ENCODE measurements at regions not wholly inside any gene's neighbourhood (a gene's known extent, or its start where the extent isn't known, plus 50 kb on each side); places are given as distances from the start of the nearest gene placed in this dataset.

GRCh38 chr11:97349201-97349600 lies 959.4 kb downstream of the JRKL start:
- Histone ChIP-seq H2BK15ac (ENCODE audit: low read depth, low read length) (no peak overlapping the region), H2BK120ac (ENCODE audit: low read depth, low read length) (no peak overlapping the region), H3K14ac (replicated peaks; ENCODE audit: low read depth, low read length) (no peak overlapping the region), H2AK9ac (replicated peaks; ENCODE audit: low read depth, low read length, poor library complexity) (no peak overlapping the region), H4K91ac (ENCODE audit: insufficient read depth, low read depth, low read length) (no peak overlapping the region), H3K4me1 (ENCODE audit: control insufficient read depth, insufficient read depth, low read length) (no peaks in the 10 kb centered on the region), H2AFZ (replicated peaks; ENCODE audit: low read length, poor library complexity) (no peak overlapping the region), H4K8ac (ENCODE audit: low read depth in 2 of 2, low read length in 2 of 2) (no peak overlapping the region), H3K27ac (ENCODE audit: insufficient read depth, low read length) (no peak overlapping the region), H4K5ac (ENCODE audit: low read depth, low read length) (no peak overlapping the region), H2BK20ac (ENCODE audit: low read depth, low read length) (no peak overlapping the region), H3K18ac (ENCODE audit: low read depth, low read length) (no peak overlapping the region), H3K36me3 (ENCODE audit: control insufficient read depth, insufficient read depth, low read length) (no peaks in the 10 kb centered on the region), H2BK5ac (ENCODE audit: low read depth, low read length, poor library complexity, severe bottlenecking) (no peak overlapping the region), H3K4ac (ENCODE audit: low read depth, low read length) (no peak overlapping the region), H3K27me3 (ENCODE audit: control insufficient read depth, insufficient read depth, low read length) (no peaks in the 10 kb centered on the region), H3K9ac (ENCODE audit: low read depth, low read length) (no peak overlapping the region), H3K9me3 (ENCODE audit: control insufficient read depth, insufficient read depth, low read length) (peaks cover 4% of the 10 kb centered on the region), H3K79me1 (ENCODE audit: low read depth in 1 of 2, low read length in 2 of 2) (no peaks in the 10 kb centered on the region), H3K4me3 (ENCODE audit: insufficient read depth, low read depth, low read length) (no peak overlapping the region), H3K56ac (ENCODE audit: extremely low read depth, insufficient read depth, low read length) (no peak overlapping the region), H3K23ac (ENCODE audit: low read depth, low read length) (no peak overlapping the region), H2AK5ac (ENCODE audit: low read depth, low read length) (no peak overlapping the region), H3K4me2 (ENCODE audit: low read depth, low read length) (no peak overlapping the region), H4K20me1 (ENCODE audit: insufficient read depth, low read length) (no peaks in the 10 kb centered on the region), H3K9me1 (ENCODE audit: insufficient read depth, low read length) (no peaks in the 10 kb centered on the region)
- CTCF ChIA-PET = no interaction called here
- TF ChIP-seq MAZ (IDR thresholded peaks at IDR 0.05; ENCODE audit: borderline replicate concordance, low read depth, low read length) (no peak), POLR2A (IDR thresholded peaks at IDR 0.05; ENCODE audit: low read depth, low read length) (no peak), MAFK (IDR thresholded peaks at IDR 0.05; ENCODE audit: low read depth, low read length) (no peak), FOS (IDR thresholded peaks at IDR 0.05; ENCODE audit: low read depth, low read length) (no peak), USF2 (IDR thresholded peaks at IDR 0.05; ENCODE audit: low read depth, low read length) (no peak), MXI1 (IDR thresholded peaks at IDR 0.05; ENCODE audit: borderline replicate concordance, low read depth, low read length) (no peak), CHD1 (IDR thresholded peaks at IDR 0.05; ENCODE audit: low read depth, low read length) (no peak), SMC3 (IDR thresholded peaks at IDR 0.05; ENCODE audit: low read depth, low read length) (no peak), ELK1 (IDR thresholded peaks at IDR 0.05; ENCODE audit: borderline replicate concordance, low read depth, low read length) (no peak), RAD21 (IDR thresholded peaks at IDR 0.05; ENCODE audit: low read length) (no peak), CEBPB (IDR thresholded peaks at IDR 0.05; ENCODE audit: low read depth, low read length) (no peak), RCOR1 (IDR thresholded peaks at IDR 0.05; ENCODE audit: insufficient replicate concordance, low read length) (no peak), CTCF (conservative IDR thresholded peaks at IDR 0.05; ENCODE audit: low read depth, low read length) (no peak), BHLHE40 (IDR thresholded peaks at IDR 0.05; ENCODE audit: low read depth, low read length) (no peak), RFX5 (IDR thresholded peaks at IDR 0.05; ENCODE audit: low read depth, low read length) (no peak), NFE2L2 (IDR thresholded peaks at IDR 0.05; ENCODE audit: low read depth, low read length) (no peak)
- POLR2A ChIA-PET (ENCODE audit: unreplicated experiment) = no interaction called here
- in situ Hi-C loops (cut with MboI; ENCODE audit: low sequenced_read_pairs) = no loop called here
- BruUV-seq (replicated peaks) = no TSS peak
- WGBS, 2 experiments (ENCODE audit: extremely low coverage in 2 of 2, insufficient read length in 1 of 2) = no CpG with 5 or more reads among the region's 4 CpGs
- dilution Hi-C loops (cut with HindIII; ENCODE audit: low sequenced_read_pairs, unreplicated experiment) = no loop called here
- DNase-seq (no peak), ATAC-seq (ENCODE audit: low read depth) (no peak)
- intact Hi-C loops (cut with micrococcal nuclease) = no loop called here

All from IMR-90 (cell line).